ENCODE measurements at regions not wholly inside any gene's neighbourhood (a gene's known extent, or its start where the extent isn't known, plus 50 kb on each side); places are given as distances from the start of the nearest gene placed in this dataset.

GRCh38 chr4:3343358-3343757 is 50.5 kb downstream of the RGS12 start:
- DNase-seq, result no peak

GRCh38 chr4:3344104-3344503 is 51.3 kb downstream of the RGS12 start:
- no peak for DNase-seq

DNA sequence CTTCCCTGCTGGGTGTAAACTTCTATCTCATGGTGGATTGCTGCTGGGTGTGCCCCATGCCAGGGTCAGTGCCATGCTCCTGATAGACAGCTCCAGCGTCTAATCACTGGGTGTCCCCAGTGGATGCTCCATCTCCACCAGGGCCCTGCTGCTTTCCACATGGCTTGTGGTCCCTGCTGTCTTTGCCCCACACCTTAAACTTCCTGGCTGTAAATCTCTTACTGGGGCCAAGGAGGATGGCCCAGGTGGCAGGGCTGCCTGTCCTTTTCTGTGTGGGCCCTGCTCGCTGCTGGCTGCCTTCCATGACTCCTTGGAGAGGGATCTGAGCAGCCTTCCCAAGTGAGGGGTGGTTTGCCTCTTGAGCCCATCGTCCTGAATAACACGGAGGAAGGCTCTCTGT is 51.8 kb downstream of the RGS12 start:
- DNase-seq, result no peak

DNA sequence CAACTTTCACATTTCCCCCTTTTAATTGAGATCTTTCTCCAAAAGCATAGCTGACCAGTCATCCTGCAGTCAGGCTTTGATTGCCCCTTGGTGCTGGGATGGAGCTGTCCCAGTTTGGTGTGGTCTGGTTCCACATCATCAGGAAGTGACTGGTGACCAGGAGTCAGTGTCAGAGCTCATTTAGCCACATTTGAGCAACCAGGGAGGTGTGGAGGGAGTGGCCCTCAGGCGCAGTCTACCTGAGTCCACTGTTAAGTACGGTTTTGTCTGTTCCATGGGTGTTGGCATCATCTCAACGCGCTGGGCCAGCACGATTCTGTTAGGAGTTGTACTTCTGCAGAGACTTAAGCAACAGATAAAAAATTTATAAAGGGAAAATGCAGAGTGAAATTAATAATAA is 52.6 kb downstream of the RGS12 start:
- no peak for DNase-seq

- DNase-seq, result no peak
These were observed 53.3 kb downstream of the RGS12 start for GRCh38 chr4:3346146-3346545.

- no peak for DNase-seq
These were observed 55.0 kb downstream of the RGS12 start for GRCh38 chr4:3347871-3348270.

DNA sequence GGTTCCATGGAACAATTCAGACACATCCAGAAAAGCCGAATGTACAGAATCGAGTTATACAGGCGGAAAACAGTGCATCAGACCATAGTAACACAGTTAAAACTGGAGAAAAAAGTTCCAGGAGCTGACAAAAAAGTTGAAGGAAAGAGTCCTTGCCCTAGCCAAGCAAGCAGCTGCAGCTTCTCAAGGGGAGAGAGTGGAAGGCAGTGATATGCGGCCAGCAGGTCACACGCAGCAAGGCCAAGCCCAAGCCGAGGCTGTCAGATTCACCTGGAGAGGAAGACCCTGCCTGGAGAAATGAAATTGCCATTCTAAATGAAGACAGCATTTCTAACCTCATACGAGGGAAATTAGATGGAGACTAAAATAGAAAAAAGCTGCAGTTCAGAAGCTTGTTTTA is 55.8 kb downstream of the RGS12 start:
- DNase-seq, result no peak

DNA sequence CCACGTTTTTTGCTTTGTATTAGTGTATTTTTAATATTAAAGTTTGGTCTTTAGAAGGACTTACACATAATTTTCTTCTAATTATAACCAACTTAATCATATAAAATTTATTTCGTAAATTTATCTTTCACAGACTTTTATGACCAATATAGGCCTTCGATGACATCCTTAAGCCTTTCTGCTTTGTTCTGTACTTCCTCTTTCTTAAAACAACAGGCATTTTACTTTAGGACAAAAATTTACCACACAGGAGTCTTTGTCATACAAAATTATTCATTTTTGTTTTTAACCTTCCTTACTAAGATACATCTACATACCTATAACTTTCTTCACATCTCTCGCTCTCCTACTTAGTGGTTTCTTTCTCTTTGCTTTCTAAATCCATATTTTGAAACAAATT is 56.3 kb downstream of the RGS12 start:
- DNase-seq, result no peak

DNA sequence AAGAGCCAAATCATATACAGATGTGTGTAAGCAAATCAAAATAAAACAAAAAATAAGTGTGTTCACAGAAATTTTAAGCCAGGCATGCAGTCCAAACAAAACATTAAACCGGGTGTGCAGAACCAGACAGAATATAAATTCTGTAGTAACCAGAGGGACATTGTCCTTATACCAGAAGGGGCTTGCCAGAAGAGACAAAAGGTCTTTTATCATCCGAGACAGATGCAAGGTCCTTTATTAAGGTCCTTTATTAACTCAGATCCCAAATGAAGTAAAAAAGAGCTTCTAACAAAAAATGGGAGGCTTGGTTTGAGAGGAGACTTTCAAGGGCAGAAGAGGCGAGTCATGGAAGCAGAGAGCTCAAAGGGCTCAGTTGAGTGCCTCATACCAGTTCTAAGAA is 59.2 kb downstream of the RGS12 start:
- DNase-seq, result no peak

DNA sequence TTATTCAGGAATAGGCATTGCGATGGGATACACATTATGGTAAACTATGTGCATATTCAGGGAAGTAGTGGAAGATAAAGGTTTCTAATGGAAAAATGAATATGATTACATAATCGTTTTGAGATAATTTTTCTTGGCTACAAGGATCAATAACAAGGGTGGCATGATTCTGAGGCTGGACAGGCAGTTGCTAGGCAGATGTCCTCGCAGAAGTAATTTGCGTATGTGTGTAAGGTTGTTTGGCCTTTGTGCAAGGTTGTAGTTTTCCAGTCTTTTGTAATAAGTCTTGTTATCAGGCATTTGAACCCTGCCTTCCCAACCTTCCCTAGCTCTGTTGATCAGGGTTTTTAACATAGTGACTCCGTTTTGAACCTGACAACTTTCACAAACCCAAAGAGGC is 59.7 kb downstream of the RGS12 start:
- DNase-seq, result no peak

GRCh38 chr4:3352941-3353594 is 60.2 kb downstream of the RGS12 start:
- no peak for DNase-seq

GRCh38 chr4:3353752-3354454 is 61.1 kb downstream of the RGS12 start:
- DNase-seq, result no peak

DNA sequence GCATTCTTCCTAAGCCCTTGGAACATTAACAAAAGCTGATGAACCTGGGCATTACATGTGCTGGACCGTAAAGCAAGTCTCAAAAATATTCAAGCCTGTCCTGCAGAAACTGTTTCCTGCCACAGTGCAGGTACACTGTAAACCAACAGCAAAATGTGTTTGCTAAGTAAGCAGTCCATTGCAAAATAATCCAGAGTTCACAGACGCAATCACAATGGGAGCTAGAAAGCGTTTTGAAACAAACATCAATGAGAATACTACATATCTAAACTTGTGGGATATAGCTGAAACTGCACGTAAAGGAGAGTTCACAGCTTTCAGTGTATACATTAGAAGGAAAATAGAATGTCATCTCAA is 61.6 kb downstream of the RGS12 start:
- DNase-seq, result no peak

- DNase-seq, result no peak
These were observed 62.5 kb downstream of the RGS12 start for GRCh38 chr4:3355266-3355748.

DNA sequence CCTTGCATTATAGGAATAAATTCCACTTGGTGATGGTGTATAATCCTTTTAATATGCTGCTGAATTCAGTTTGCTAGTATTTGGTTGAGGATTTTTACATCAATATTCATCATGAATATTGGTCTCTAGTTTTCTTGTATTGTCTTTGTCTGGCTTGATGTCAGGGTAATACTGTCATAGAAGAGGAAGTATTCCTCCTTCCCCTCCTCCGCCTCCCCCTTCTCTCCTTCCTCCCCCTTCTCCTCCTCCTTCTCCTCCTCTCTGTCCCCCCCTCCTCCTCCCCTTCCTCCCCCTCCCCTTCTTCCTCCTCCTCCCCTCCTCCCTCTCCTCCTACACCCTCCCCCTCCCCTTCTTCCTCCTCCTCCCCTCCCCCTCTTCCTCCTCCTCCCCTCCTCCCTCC is 65.8 kb downstream of the RGS12 start:
- DNase-seq, result no peak

DNA sequence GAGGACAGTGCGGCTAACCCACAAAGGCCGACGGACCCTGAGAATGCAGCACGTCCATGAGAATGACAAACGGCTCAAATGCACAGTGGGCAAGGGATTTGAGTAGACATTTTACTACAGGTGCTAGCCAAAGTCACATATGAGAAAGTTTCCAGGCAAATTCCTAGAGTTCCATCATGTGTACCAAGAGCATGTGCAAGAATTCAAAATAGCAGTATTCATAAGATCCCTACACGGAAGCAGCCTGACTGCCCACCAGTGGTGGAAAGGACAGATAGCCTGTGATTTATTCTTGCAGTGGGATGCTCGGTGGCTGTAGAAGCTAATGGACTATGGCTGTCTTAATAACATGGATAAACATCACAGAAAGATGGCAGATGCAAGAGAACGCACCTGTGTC is 68.0 kb downstream of the RGS12 start:
- DNase-seq, result no peak

DNA sequence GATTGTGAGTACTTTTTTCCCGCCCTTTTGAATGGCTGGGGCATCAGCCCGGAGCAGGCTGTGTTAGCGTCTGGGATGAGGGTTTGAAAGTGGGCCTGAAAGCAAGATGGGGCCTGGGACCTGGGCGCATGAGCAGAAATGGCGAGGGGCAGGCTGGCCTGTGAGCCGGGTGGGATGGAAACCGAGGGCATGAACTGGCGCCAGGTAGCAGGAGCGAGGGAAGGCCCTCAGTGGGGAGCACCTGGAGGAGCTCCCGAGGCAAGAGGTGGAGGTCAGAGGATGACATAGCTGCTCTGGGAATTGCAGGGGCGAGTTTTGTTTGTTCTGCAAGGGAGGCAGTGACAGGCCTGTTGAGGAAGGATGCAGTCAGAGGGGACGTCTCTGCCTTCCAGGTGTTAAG is 68.6 kb downstream of the RGS12 start:
- DNase-seq, result no peak

DNA sequence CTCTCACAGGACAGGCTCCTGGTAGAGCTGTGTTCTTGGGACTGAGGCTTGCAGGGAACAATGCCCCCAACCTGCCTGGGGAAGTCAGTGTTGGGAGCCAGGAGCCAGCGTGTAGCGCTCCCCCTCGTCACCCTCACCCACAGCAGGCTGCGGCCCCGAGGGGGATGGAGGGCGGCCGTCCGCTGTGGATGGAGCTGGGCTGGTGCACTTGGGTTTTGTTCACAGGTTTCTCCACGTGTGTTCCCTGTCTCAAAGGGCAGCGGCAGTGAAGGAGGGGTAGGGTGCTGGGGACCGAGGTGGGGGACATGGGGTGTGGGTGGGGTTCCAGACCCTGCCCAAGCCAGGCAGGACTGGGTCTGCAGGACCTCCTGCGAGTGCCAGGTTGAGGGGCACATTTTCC is 69.1 kb downstream of the RGS12 start:
- no peak for DNase-seq

DNA sequence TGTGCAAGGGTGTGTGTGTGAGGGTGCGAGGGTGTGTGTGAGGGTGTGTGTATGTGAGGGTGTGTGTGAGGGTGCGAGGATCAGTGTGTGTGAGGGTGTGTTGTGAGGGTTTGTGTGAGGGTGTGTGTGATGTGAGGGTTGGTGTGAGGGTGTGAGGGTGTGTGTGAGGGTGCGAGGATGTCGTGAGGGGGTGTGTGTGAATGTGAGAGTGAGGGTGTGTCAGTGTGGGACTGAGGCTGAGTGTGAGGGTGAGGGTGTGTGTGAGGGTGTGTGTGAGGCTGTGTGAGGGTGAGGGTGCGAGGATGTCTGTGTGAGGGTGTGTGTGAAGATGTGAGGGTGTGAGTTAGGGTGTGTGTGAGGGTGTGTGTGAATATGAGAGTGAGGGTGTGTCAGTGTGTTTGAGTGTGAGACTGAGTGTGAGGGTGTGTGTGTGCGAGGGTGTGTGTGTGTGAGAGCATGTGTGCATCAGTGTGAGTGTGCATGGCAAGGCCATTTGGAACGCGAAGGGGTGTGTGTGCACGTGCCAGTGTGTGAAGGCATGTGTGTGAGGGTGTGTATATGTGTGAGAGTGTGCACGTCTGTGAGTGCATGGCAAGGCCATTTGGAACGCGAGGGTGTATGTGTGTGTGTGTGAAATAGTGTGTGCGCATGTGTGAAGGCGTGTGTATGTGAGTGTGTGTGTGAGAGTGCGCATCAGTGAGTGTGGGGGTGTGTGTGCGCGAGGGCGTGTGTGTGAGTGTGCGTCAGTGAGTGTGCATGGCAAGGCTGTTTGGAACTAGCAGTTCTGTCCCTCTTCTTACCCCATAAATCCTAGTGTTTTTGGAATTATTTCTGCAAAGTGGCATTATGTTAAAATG is 69.8 kb downstream of the RGS12 start:
- DNase-seq, result no peak

GRCh38 chr4:3363411-3364141 is 70.8 kb downstream of the RGS12 start:
- no peak for DNase-seq

- DNase-seq, result no peak
These were observed 71.4 kb downstream of the RGS12 start for GRCh38 chr4:3364199-3364598.

GRCh38 chr4:3364634-3365314 is 72.0 kb downstream of the RGS12 start:
- DNase-seq, result no peak

GRCh38 chr4:3365326-3365725 is 72.5 kb downstream of the RGS12 start:
- no peak for DNase-seq
